Sigmoid colon (tissue), 4 donors: ENCODE measurements at regions not wholly inside any gene's neighbourhood (a gene's known extent, or its start where the extent isn't known, plus 50 kb on each side); places are given as distances from the start of the nearest gene placed in this dataset.

Experiments used
- EP300 ChIP-seq, 4 donors: sonication (generic); formaldehyde crosslinking; IDR thresholded peaks; one replicate each; pipeline ENCODE4 v1.6.1; 2017; ENCODE audit warnings: antibody characterized with exemption in 4 of 4
- POLR2A ChIP-seq, 2 donors: fragments of 450-650 bp; IDR thresholded peaks; one replicate each; pipeline ENCODE4 v1.6.1; 2016; ENCODE audit warnings: antibody characterized with exemption in 2 of 2, mild to moderate bottlenecking in 2 of 2, moderate library complexity in 2 of 2
- TF ChIP-seq, protein P1 (sequence below), 4 experiments: fragments of 450-650 bp in 3 of 4; fragments of 200-600 bp in 1 of 4; IDR thresholded peaks; one replicate each; pipeline ENCODE4 v1.5.1; 2016 to 2019; ENCODE audit warnings: antibody characterized with exemption in 4 of 4, mild to moderate bottlenecking in 3 of 4, moderate library complexity in 2 of 4

DNA sequence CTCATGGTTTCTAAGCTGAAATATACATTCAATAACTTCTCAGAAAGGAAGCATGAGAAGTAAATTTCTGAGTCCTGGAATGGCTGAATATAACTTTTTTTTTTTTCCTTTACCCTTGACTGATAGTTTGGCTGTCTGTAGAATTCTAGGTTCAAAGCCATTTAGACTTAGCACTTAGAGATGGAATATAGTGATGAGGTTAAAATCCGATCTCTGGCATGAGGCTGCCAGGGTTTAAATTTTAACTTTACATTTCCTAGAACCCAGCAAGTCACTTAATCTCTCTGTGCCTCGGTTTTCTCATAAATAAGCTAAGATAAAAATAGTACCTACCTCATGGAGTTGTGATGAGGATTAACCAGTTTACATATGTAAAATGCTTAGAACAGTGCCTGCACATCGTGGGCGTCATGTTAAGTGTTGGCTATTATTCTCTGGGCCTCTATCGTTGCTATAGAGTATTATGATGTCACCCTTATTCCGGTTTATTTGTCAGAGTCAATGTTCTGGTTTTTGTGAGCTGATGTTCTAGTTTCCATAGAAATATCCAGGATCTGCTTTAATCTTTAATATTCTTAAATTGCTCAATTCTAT lies 199.8 kb upstream of the TLE3 start:
- TF ChIP-seq POLR2A (IDR thresholded peaks at IDR 0.05) (no peak), EP300 (IDR thresholded peaks at IDR 0.05) (no peak)
- TF ChIP-seq, protein P1, sequence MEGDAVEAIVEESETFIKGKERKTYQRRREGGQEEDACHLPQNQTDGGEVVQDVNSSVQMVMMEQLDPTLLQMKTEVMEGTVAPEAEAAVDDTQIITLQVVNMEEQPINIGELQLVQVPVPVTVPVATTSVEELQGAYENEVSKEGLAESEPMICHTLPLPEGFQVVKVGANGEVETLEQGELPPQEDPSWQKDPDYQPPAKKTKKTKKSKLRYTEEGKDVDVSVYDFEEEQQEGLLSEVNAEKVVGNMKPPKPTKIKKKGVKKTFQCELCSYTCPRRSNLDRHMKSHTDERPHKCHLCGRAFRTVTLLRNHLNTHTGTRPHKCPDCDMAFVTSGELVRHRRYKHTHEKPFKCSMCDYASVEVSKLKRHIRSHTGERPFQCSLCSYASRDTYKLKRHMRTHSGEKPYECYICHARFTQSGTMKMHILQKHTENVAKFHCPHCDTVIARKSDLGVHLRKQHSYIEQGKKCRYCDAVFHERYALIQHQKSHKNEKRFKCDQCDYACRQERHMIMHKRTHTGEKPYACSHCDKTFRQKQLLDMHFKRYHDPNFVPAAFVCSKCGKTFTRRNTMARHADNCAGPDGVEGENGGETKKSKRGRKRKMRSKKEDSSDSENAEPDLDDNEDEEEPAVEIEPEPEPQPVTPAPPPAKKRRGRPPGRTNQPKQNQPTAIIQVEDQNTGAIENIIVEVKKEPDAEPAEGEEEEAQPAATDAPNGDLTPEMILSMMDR (IDR thresholded peaks at IDR 0.05) = no peak
